ENCODE measurements at regions not wholly inside any gene's neighbourhood (a gene's known extent, or its start where the extent isn't known, plus 50 kb on each side); places are given as distances from the start of the nearest gene placed in this dataset.

DNA sequence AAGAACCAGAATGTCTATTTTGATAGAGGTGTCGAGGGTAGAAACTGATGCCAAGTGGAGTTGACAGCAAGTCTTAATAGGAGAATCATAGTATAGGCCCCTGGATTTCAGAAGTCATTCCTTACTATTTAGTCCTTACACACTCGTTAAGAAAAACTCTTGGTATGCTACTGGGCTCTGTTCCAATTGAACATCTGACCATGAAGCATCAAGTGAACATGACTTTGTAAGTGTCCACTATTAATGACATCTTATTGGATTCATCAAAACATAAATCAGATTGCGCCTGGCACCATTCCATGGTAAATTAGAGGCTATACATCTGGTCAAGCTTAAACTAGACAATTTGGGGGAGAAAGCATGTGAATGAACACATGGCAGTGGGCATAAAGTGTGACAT is 1056.5 kb upstream of the EDIL3 start:
- Histone ChIP-seq H3K4ac (replicated peaks; ENCODE audit: insufficient read length, low read depth, low read length) (no peak overlapping the region), H4K8ac (ENCODE audit: extremely low read depth, insufficient read depth, low read length) (no peak overlapping the region), H3K9ac (replicated peaks in 1 of 4; ENCODE audit: extremely low read depth in 1 of 4, low read depth in 3 of 4, low read length in 3 of 4) (no peak overlapping the region), H3K79me1 (ENCODE audit: low read depth, low read length) (no peaks in the 10 kb centered on the region), H3K27me3 (replicated peaks in 1 of 4; ENCODE audit: control insufficient read depth in 3 of 4, extremely low read depth in 1 of 4, insufficient read depth in 3 of 4, low read length in 3 of 4) (no peaks in the 10 kb centered on the region), H2BK12ac (ENCODE audit: low read depth, low read length) (no peak overlapping the region), H3K4me1 (replicated peaks in 1 of 4; ENCODE audit: control insufficient read depth in 3 of 4, insufficient read depth in 4 of 4, low read length in 3 of 4) (no peaks in the 10 kb centered on the region), H3K56ac (replicated peaks; ENCODE audit: insufficient read length, low read depth, low read length) (no peak overlapping the region), H2BK20ac (ENCODE audit: low read length) (no peak overlapping the region), H2BK120ac (replicated peaks; ENCODE audit: low read depth, low read length) (no peak overlapping the region), H3K4me2 (ENCODE audit: insufficient read depth in 1 of 2, low read depth in 2 of 2, low read length in 2 of 2) (no peak overlapping the region), H3K18ac (ENCODE audit: extremely low read depth, low read length) (no peak overlapping the region), H4K5ac (ENCODE audit: insufficient read length, low read depth, low read length) (no peak overlapping the region), H3K9me3 (ENCODE audit: insufficient read depth in 2 of 2, low read depth in 1 of 2, low read length in 1 of 2) (no peaks in the 10 kb centered on the region), H2AK5ac (ENCODE audit: low read depth, low read length) (no peak overlapping the region), H3K36me3 (ENCODE audit: control insufficient read depth in 2 of 4, insufficient read depth in 4 of 4, low read length in 3 of 4) (no peaks in the 10 kb centered on the region), H2BK15ac (ENCODE audit: low read length) (no peak overlapping the region), H2AFZ (ENCODE audit: low read length) (no peak overlapping the region), H3K4me3 (ENCODE audit: extremely low read depth in 1 of 4, insufficient read depth in 2 of 4, low read depth in 3 of 4, low read length in 4 of 4) (no peak overlapping the region), H4K91ac (replicated peaks; ENCODE audit: insufficient read length, low read length) (no peak overlapping the region), H3K14ac (ENCODE audit: insufficient read length) (no peak overlapping the region), H4K20me1 (replicated peaks in 1 of 2; ENCODE audit: control insufficient read depth in 1 of 2, insufficient read depth in 2 of 2, low read length in 2 of 2) (no peaks in the 10 kb centered on the region), H3K23me2 (ENCODE audit: low read depth, low read length) (no peaks in the 10 kb centered on the region), H2BK5ac (ENCODE audit: low read depth, low read length) (no peak overlapping the region), H3K23ac (ENCODE audit: insufficient read length) (no peak overlapping the region), H3K27ac (ENCODE audit: low read depth, low read length) (no peak overlapping the region), H3K79me2 (ENCODE audit: control insufficient read depth in 1 of 2, insufficient read depth in 2 of 2, low read length in 2 of 2) (no peaks in the 10 kb centered on the region)
- CTCF ChIA-PET (ENCODE audit: partially characterized antibody): no interaction called here
- WGBS, 2 experiments (ENCODE audit: extremely low coverage in 1 of 2, insufficient coverage in 1 of 2, insufficient read length in 1 of 2, insufficient replicate concordance in 2 of 2, low coverage in 1 of 2, low lambda C conversion rate in 2 of 2, missing lambda C conversion rate in 1 of 2): 87% methylated on average over 3 of the region's 3 CpGs; no CpG with 5 or more reads in 1 of the 2 experiments
- DNase-seq (ENCODE audit: low read depth in 1 of 2, low spot score in 2 of 2) (no peak), FAIRE-seq (no peak)
- POLR2A ChIA-PET (ENCODE audit: partially characterized antibody): no interaction called here
- TF ChIP-seq BACH1 (IDR thresholded peaks at IDR 0.05; ENCODE audit: low read length) (no peak), CTBP2 (IDR thresholded peaks at IDR 0.05; ENCODE audit: borderline replicate concordance, insufficient read depth, insufficient read length, low read length) (no peak), CHD2 (IDR thresholded peaks at IDR 0.05; ENCODE audit: low read length) (no peak)

Data from H1 (cell line).